ENCODE measurements at regions not wholly inside any gene's neighbourhood (a gene's known extent, or its start where the extent isn't known, plus 50 kb on each side); places are given as distances from the start of the nearest gene placed in this dataset.

DNA sequence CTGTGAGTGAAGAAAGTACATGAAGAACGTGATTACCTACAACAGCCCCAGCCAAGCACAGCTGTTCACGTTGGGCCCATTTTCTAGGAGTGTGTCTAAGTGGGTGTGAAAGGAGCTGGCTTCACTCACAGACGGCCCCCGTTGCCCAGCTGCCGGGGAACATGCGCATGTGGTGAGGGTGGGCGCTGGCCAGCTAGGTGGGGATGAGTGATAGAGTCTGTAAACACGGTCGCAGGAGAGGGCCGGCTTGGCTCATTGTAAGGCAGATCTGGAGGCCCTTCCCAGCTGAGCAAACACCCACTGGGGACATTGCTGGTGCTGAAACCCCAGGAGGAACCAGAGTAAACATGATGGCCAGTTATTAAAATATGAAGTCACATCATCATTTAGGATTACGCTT lies 160.5 kb downstream of the TEX29 start:
- TF ChIP-seq, protein P1, sequence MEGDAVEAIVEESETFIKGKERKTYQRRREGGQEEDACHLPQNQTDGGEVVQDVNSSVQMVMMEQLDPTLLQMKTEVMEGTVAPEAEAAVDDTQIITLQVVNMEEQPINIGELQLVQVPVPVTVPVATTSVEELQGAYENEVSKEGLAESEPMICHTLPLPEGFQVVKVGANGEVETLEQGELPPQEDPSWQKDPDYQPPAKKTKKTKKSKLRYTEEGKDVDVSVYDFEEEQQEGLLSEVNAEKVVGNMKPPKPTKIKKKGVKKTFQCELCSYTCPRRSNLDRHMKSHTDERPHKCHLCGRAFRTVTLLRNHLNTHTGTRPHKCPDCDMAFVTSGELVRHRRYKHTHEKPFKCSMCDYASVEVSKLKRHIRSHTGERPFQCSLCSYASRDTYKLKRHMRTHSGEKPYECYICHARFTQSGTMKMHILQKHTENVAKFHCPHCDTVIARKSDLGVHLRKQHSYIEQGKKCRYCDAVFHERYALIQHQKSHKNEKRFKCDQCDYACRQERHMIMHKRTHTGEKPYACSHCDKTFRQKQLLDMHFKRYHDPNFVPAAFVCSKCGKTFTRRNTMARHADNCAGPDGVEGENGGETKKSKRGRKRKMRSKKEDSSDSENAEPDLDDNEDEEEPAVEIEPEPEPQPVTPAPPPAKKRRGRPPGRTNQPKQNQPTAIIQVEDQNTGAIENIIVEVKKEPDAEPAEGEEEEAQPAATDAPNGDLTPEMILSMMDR (IDR thresholded peaks at IDR 0.05), result no peak
- TF ChIP-seq POLR2A (IDR thresholded peaks at IDR 0.05), result no peak

All from ovary (tissue), 3 donors.